Prostate gland (tissue), 2 donors: ENCODE measurements at regions not wholly inside any gene's neighbourhood (a gene's known extent, or its start where the extent isn't known, plus 50 kb on each side); places are given as distances from the start of the nearest gene placed in this dataset.

Experiments
- POLR2A ChIP-seq: fragments of 450-650 bp; IDR thresholded peaks from one replicate; pipeline ENCODE4 v1.6.1; 2016; ENCODE audit warnings: antibody characterized with exemption, mild to moderate bottlenecking
- TF ChIP-seq, protein P1 (sequence below), 4 experiments: fragments of 200-600 bp in 2 of 4; fragments of 450-650 bp in 2 of 4; sonication (generic) in 2 of 4; IDR thresholded peaks; 1 replicate in 3 of 4; 2 replicates in 1 of 4; pipeline ENCODE4 v1.5.1; 2016 to 2019; ENCODE audit warnings: antibody characterized with exemption in 4 of 4, mild to moderate bottlenecking in 2 of 4, moderate library complexity in 2 of 4

GRCh38 chr1:4064150-4064889, 164.2 kb upstream of the C1orf174 start:
- TF ChIP-seq, protein P1, sequence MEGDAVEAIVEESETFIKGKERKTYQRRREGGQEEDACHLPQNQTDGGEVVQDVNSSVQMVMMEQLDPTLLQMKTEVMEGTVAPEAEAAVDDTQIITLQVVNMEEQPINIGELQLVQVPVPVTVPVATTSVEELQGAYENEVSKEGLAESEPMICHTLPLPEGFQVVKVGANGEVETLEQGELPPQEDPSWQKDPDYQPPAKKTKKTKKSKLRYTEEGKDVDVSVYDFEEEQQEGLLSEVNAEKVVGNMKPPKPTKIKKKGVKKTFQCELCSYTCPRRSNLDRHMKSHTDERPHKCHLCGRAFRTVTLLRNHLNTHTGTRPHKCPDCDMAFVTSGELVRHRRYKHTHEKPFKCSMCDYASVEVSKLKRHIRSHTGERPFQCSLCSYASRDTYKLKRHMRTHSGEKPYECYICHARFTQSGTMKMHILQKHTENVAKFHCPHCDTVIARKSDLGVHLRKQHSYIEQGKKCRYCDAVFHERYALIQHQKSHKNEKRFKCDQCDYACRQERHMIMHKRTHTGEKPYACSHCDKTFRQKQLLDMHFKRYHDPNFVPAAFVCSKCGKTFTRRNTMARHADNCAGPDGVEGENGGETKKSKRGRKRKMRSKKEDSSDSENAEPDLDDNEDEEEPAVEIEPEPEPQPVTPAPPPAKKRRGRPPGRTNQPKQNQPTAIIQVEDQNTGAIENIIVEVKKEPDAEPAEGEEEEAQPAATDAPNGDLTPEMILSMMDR (IDR thresholded peaks at IDR 0.05) = no peak
- no peak for TF ChIP-seq POLR2A
